Tibial nerve (tissue), 4 donors: ENCODE measurements at regions not wholly inside any gene's neighbourhood (a gene's known extent, or its start where the extent isn't known, plus 50 kb on each side); places are given as distances from the start of the nearest gene placed in this dataset.

Source experiments
- DNase-seq, 2 donors: peaks; one replicate each; pipeline ENCODE4 v3.0.0-alpha.2; 2019; ENCODE audit warnings: low spot score in 2 of 2
- H3K27ac ChIP-seq, 4 donors: fragments of 200-600 bp; sonication (generic) in 3 of 4; one replicate each; pipeline ENCODE4 v1.5.1; 2017 to 2019; ENCODE audit warnings: mild to moderate bottlenecking in 1 of 4
- H3K27me3 ChIP-seq, 2 donors: fragments of 200-600 bp; sonication (generic) in 1 of 2; one replicate each; pipeline versions ENCODE4 v1.5.1 to v1.6.0; 2017 to 2019
- H3K36me3 ChIP-seq, 3 donors: fragments of 200-600 bp; sonication (generic); one replicate each; pipeline ENCODE4 v1.5.1; 2018 to 2019
- H3K4me1 ChIP-seq, 4 donors: fragments of 200-600 bp; sonication (generic) in 3 of 4; one replicate each; pipeline ENCODE4 v1.5.1; 2017 to 2019
- H3K4me3 ChIP-seq, 4 donors: fragments of 200-600 bp; sonication (generic) in 3 of 4; one replicate each; pipeline ENCODE4 v1.5.1; 2017 to 2019; ENCODE audit warnings: mild to moderate bottlenecking in 1 of 4, moderate library complexity in 1 of 4
- H3K9me3 ChIP-seq, 4 donors: fragments of 200-600 bp; sonication (generic) in 3 of 4; one replicate each; pipeline ENCODE4 v1.5.1; 2017 to 2019
- EP300 ChIP-seq, 2 donors: sonication (generic); formaldehyde crosslinking; IDR thresholded peaks; one replicate each; pipeline ENCODE4 v1.6.1; 2017; ENCODE audit warnings: antibody characterized with exemption in 2 of 2, mild to moderate bottlenecking in 1 of 2
- POLR2A ChIP-seq, 2 donors: fragments of 450-650 bp; IDR thresholded peaks; one replicate each; pipeline ENCODE4 v1.6.1; 2017; ENCODE audit warnings: antibody characterized with exemption in 2 of 2, mild to moderate bottlenecking in 2 of 2, moderate library complexity in 2 of 2
- WGBS, 2 donors: methylation state at CpG; one replicate each; pipeline ENCODE4 v1.1.5; 2018; 5-methylcytosine and 5-hydroxymethylcytosine counted together
- TF ChIP-seq, protein P1 (sequence below), 5 experiments: fragments of 200-600 bp in 3 of 5; fragments of 450-650 bp in 2 of 5; sonication (generic) in 3 of 5; IDR thresholded peaks; one replicate each; pipeline ENCODE4 v1.5.1; 2016 to 2019; ENCODE audit warnings: antibody characterized with exemption in 5 of 5, mild to moderate bottlenecking in 3 of 5, moderate library complexity in 2 of 5

GRCh38 chr13:74596691-74597090 is 462.5 kb upstream of the KLF12 start:
- Histone ChIP-seq H3K27me3 (no peaks in the 10 kb centered on the region), H3K27ac (no peak overlapping the region), H3K4me3 (no peak overlapping the region), H3K9me3 (peaks cover 0 to 7% (median 1%) of the 10 kb centered on the region in 4 donors), H3K36me3 (no peaks in the 10 kb centered on the region), H3K4me1 (no peaks in the 10 kb centered on the region)
- no peak for DNase-seq
- TF ChIP-seq POLR2A (IDR thresholded peaks at IDR 0.05) (no peak), EP300 (IDR thresholded peaks at IDR 0.05) (no peak)
- TF ChIP-seq, protein P1, sequence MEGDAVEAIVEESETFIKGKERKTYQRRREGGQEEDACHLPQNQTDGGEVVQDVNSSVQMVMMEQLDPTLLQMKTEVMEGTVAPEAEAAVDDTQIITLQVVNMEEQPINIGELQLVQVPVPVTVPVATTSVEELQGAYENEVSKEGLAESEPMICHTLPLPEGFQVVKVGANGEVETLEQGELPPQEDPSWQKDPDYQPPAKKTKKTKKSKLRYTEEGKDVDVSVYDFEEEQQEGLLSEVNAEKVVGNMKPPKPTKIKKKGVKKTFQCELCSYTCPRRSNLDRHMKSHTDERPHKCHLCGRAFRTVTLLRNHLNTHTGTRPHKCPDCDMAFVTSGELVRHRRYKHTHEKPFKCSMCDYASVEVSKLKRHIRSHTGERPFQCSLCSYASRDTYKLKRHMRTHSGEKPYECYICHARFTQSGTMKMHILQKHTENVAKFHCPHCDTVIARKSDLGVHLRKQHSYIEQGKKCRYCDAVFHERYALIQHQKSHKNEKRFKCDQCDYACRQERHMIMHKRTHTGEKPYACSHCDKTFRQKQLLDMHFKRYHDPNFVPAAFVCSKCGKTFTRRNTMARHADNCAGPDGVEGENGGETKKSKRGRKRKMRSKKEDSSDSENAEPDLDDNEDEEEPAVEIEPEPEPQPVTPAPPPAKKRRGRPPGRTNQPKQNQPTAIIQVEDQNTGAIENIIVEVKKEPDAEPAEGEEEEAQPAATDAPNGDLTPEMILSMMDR (IDR thresholded peaks at IDR 0.05) = no peak
- WGBS, 2 donors = 64 to 93% methylated on average over 5 of the region's 5 CpGs

DNA sequence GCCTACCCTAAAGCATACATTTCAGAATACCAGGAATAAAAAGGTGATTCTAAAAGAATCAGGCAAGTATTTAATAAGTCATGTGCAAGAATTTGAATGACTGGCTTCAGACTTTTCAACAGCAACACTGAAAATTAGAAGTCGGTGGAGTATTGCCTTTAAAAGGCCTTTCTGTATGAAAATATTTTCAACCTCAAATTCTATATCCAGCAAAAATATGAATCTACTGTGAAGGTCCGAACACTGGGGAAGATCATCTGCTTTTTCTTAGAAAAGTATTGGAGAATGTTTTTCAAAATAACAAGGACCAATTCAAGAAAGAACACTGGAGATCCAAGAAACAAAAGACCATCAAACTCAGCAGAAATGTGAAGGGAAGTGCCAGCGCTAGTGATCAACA is 459.5 kb upstream of the KLF12 start:
- WGBS, 2 donors = 93 to 99% methylated on average over 3 of the region's 3 CpGs
- no peak for TF ChIP-seq POLR2A (IDR thresholded peaks at IDR 0.05)
- TF ChIP-seq, protein P1 (IDR thresholded peaks at IDR 0.05) = no peak
- TF ChIP-seq EP300 (IDR thresholded peaks at IDR 0.05) = no peak
- H3K4me1 ChIP-seq = no peaks in the 10 kb centered on the region
- no peak for DNase-seq
- H3K27ac ChIP-seq = no peak overlapping the region
- H3K27me3 ChIP-seq = no peaks in the 10 kb centered on the region
- peaks cover 0 to 7% (median 1%) of the 10 kb centered on the region in 4 donors for H3K9me3 ChIP-seq
- H3K36me3 ChIP-seq = no peaks in the 10 kb centered on the region
- H3K4me3 ChIP-seq = no peak overlapping the region

- no peaks in the 10 kb centered on the region for H3K27me3 ChIP-seq
- no peak for DNase-seq
- H3K4me1 ChIP-seq = no peaks in the 10 kb centered on the region
- H3K36me3 ChIP-seq = no peaks in the 10 kb centered on the region
- TF ChIP-seq POLR2A (IDR thresholded peaks at IDR 0.05) (no peak), EP300 (IDR thresholded peaks at IDR 0.05) (no peak)
- TF ChIP-seq, protein P1 (IDR thresholded peaks at IDR 0.05) = no peak
- no peaks in the 10 kb centered on the region for H3K9me3 ChIP-seq
- no peak overlapping the region for H3K27ac ChIP-seq
- H3K4me3 ChIP-seq = no peak overlapping the region
- WGBS, 2 donors = 90 to 100% methylated on average over 1 of the region's 1 CpG
Observed at GRCh38 chr13:74586847-74587246, 452.6 kb upstream of the KLF12 start.

GRCh38 chr13:74576420-74576819 is 442.2 kb upstream of the KLF12 start:
- H3K4me3 ChIP-seq = no peak overlapping the region

DNA sequence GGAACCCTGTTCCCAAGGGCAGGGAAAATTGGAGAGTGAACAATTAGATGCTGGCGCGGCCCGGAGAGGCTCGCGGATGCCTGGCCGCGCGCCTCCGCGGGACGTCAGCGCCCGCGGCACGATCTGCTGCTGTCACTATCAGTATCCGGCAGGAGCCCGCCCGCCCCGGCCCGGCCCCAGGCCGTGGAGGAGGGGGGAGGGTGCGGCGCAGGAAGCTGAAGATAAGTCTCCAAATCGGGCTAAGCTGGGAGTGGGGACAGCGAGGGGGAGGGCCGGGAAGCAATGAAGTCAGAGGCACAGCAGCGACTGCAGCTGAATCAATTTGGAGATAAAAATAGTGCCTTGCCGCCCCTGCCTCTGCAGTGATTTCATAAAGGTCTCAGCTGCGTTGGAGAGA is 441.5 kb upstream of the KLF12 start:
- TF ChIP-seq POLR2A (IDR thresholded peaks at IDR 0.05) = no peak
- 1 to 2% methylated on average over 28 to 29 of the region's 29 CpGs for WGBS, 2 donors
- H3K27me3 ChIP-seq = no peaks in the 10 kb centered on the region

More at GRCh38 chr13:74576420-74576819, 442.2 kb upstream of the KLF12 start:
- DNase-seq = no peak
- TF ChIP-seq EP300 (IDR thresholded peaks at IDR 0.05) = no peak
- no peak for TF ChIP-seq POLR2A (IDR thresholded peaks at IDR 0.05)
- TF ChIP-seq, protein P1 (IDR thresholded peaks at IDR 0.05) = no peak
- peaks cover 0 to 8% (median 0%) of the 10 kb centered on the region in 4 donors for H3K4me1 ChIP-seq
- WGBS, 2 donors = 76 to 78% methylated on average over 5 of the region's 5 CpGs
- H3K36me3 ChIP-seq = no peaks in the 10 kb centered on the region
- no peaks in the 10 kb centered on the region for H3K9me3 ChIP-seq
- no peaks in the 10 kb centered on the region for H3K27me3 ChIP-seq
- H3K27ac ChIP-seq = peak overlapping the region in 1 of 4 donors; percentile 11

More for the DNA sequence above, 441.5 kb upstream of the KLF12 start:
- H3K4me3 ChIP-seq = peak overlapping the region; percentile 18 to 51 (median 38)
- H3K9me3 ChIP-seq = no peaks in the 10 kb centered on the region
- peak; percentile 36 for DNase-seq
- H3K27ac ChIP-seq = peak overlapping the region in 1 of 4 donors; percentile 15
- peaks cover 0 to 8% (median 0%) of the 10 kb centered on the region in 4 donors for H3K4me1 ChIP-seq
- no peaks in the 10 kb centered on the region for H3K36me3 ChIP-seq
